RWPE1 (cell line): ENCODE measurements at regions not wholly inside any gene's neighbourhood (a gene's known extent, or its start where the extent isn't known, plus 50 kb on each side); places are given as distances from the start of the nearest gene placed in this dataset.

ENCODE experiments used
- CTCF ChIA-PET: fragments of 350-600 bp; sonication (Branson Sonifier 250); formaldehyde crosslinking; extraction: SDS; loops from one replicate; lab custom pipeline; 2021; lab: Yijun Ruan, JAX
- POLR2A ChIA-PET: fragments of 400-600 bp; formaldehyde crosslinking; extraction: SDS; loops from one replicate; lab custom pipeline; 2020; ENCODE audit warnings: antibody characterized with exemption; ENCODE audit not compliant: low non-redundant PET; lab: Yijun Ruan, JAX
- DNase-seq: peaks from one replicate; pipeline ENCODE4 v3.0.0; 2012; ENCODE audit warnings: low spot score
- H3K27ac ChIP-seq: fragments of 450-650 bp; 2 replicates; pipeline ENCODE4 v1.5.1; 2017
- TF ChIP-seq, protein P1 (sequence below): fragments of 450-650 bp; conservative IDR thresholded peaks from 2 replicates; pipeline ENCODE4 v1.5.1; 2017; ENCODE audit warnings: low read depth, mild to moderate bottlenecking

DNA sequence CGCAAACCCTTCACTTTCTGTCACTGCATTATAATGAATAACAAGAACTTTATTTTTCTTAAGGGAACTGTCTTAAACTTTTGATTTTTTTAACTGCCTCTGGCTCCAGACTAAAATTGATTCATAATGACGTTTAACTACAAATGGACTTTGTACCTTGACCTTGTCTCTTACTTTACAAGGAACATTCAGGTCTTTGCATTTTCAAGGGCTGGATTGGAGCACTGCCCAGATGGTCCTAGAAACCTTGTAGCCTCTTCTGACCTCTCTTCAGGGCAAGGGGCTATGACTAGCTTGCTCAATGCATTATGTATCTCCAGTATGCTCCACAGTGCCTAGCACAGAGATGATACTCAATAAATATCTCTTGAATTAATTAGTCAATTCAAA lies 612.6 kb upstream of the CLINT1 start:
- ChIA-PET POLR2A (no interaction called here), CTCF (interaction anchor here (1.0 kb wide), 1 partner anchor 8 kb away, joined by 3 read pairs; no protein-coding TSS in a partner anchor)
- no peak overlapping the region for H3K27ac ChIP-seq
- no peak for DNase-seq
- TF ChIP-seq, protein P1, sequence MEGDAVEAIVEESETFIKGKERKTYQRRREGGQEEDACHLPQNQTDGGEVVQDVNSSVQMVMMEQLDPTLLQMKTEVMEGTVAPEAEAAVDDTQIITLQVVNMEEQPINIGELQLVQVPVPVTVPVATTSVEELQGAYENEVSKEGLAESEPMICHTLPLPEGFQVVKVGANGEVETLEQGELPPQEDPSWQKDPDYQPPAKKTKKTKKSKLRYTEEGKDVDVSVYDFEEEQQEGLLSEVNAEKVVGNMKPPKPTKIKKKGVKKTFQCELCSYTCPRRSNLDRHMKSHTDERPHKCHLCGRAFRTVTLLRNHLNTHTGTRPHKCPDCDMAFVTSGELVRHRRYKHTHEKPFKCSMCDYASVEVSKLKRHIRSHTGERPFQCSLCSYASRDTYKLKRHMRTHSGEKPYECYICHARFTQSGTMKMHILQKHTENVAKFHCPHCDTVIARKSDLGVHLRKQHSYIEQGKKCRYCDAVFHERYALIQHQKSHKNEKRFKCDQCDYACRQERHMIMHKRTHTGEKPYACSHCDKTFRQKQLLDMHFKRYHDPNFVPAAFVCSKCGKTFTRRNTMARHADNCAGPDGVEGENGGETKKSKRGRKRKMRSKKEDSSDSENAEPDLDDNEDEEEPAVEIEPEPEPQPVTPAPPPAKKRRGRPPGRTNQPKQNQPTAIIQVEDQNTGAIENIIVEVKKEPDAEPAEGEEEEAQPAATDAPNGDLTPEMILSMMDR = no peak

DNA sequence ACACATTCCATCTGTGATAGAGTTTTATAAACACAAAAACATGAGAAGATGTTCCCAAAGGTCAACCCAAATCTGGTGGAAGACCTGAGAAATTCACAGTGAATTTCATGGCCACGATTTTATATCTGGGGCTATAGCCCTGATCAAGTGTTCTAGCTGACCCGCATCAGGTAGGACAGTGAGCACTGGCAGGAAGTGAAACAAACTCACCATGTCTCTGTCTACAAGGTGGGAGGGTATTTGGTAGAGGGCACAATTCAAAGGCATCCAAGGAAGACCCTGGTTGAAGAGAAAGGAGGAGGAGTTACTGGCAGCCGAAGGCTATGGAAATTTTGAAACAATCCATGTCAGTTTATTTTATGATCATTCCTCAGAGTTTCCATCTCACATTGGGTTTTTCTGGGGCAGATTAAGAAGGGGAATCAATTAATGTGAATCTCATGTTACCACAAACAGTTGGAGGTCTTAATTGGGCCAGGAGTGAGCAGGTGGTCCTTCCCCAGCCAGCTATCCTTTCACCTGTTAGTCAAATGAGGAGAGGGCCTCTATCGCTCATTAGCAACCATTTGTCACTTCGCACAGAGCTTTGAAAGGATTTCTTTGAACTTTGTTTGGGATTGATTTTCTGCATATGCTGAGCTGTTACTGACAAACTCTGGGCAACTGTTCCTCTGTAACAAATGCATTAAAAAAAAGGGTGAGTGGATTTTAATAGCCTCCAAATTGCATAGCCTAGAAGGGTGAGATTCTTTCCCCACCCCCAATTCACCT lies 612.0 kb upstream of the CLINT1 start:
- CTCF ChIA-PET = interaction anchor here (0.5 to 1.0 kb wide), 2 partner anchors 9 to 145 kb away, joined by 3 read pairs; no protein-coding TSS in a partner anchor
- no peak for DNase-seq
- POLR2A ChIA-PET = no interaction called here
- H3K27ac ChIP-seq = no peak overlapping the region
- TF ChIP-seq, protein P1 = no peak

DNA sequence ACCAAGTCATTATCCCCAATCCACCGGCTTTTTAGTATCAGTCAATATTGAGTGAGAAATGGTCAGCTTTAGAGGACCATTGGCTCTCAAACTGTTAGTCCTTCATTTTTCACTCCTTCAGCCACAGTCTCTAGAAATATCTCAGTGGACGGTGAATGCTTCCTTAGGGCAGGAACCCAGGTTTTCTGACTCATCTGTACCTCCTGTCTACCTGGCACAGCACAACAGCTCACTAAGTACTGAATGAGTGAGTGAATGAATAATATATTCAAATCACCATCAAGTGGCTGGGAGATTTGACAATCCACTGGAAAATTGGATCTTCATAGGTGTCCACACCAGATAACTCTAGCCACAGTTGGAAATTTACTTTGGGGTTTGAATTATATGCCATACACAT lies 609.5 kb upstream of the CLINT1 start:
- peak; percentile 43 for DNase-seq
- H3K27ac ChIP-seq = no peak overlapping the region
- ChIA-PET CTCF (no interaction called here), POLR2A (no interaction called here)
- TF ChIP-seq, protein P1 = no peak

DNA sequence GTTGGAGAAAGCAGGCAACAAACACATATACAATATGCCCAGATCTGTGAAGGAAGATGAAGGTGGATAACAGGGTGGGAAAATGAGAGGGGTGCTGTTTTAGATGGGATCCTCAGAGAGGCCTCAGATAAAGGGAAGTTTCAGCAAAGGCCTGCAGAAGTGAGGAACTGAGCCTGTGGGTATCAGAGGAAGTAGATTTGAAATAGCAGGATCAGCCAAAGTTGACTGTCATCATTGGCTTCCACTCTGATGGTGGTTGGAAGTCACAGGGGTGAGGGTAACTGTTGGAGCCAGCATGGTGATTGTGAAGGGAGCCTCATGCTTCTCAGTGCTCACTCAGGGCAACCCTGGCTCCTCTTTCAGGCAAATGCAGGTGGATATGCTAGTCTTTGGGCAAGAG lies 607.2 kb upstream of the CLINT1 start:
- TF ChIP-seq, protein P1 = no peak
- DNase-seq = no peak
- POLR2A ChIA-PET = no interaction called here
- CTCF ChIA-PET = no interaction called here
- H3K27ac ChIP-seq = no peak overlapping the region

DNA sequence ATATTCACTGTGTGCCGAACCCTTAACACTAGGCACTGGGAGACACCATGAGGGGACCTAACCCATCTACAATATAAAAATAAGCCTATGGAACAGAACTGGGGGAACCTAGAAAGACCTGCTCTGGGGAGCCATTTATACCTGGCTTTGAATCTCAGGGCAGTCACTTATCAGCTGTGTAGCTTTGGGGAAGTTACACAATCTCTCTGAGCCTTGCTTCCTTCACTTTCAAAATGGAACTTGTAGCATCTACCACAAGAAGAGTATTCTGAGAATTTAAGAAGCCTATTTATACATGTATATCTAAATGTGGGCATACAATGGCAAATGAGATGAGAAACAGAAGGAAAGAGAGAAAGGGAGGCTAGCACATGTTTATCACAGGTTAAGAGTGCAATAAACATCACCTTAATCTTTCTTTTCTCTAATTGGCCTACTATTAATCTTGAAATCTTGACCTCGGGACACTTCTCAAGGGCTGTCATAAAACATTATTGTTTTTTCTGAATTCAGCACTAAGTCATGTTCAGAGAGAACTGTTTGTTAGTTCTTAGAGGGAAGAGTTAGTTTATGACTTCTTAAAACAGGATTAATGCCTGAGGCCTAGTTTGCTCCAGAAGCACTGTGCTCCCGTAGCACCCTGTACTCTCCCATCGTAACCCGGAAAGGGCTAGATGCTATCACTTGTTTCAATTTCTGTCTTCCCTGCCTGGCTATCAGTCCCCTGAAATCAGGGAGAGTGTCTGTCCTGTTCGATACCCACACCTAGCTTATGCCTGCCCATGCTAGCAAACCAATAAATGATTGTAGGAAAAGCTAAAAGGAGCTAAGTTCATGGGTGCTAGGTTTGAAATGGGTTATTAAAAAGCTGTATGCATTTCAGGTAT lies 606.4 kb upstream of the CLINT1 start:
- POLR2A ChIA-PET = no interaction called here
- TF ChIP-seq, protein P1 = no peak
- CTCF ChIA-PET = interaction anchor here (0.8 to 0.9 kb wide), 2 partner anchors 8 to 49 kb away, joined by 4 to 5 read pairs; no protein-coding TSS in a partner anchor
- no peak overlapping the region for H3K27ac ChIP-seq
- DNase-seq = no peak

DNA sequence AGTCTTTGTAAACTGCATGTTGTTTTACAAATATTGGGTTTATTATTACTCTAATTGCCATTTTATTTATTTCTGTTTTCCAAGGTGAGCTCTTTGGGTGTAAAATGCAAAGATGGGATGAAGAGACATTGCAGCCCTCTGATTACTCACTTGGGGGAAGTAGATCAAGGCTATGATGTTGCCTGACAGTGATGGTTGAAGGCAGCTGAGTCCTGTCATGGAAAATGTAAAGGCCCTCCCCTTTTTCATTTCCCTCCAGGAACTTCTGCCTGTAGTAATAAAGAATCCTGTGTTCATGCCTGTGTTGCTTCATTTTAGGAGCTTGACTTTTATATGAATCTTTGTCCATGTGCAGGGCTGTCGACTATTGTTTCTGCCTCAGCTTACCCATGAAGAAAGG lies 605.4 kb upstream of the CLINT1 start:
- H3K27ac ChIP-seq = no peak overlapping the region
- TF ChIP-seq, protein P1 = no peak
- DNase-seq = no peak
- CTCF ChIA-PET = interaction anchor here (0.8 to 0.9 kb wide), 3 partner anchors 9 to 48 kb away, joined by 4 to 5 read pairs (median 4); no protein-coding TSS in a partner anchor
- POLR2A ChIA-PET = no interaction called here
